OCI-LY3 (cell line): ENCODE measurements at regions not wholly inside any gene's neighbourhood (a gene's known extent, or its start where the extent isn't known, plus 50 kb on each side); places are given as distances from the start of the nearest gene placed in this dataset.

Experiments used
- EZH2phosphoT487 ChIP-seq: fragments of 200-600 bp; shearing (Covaris generic); IDR thresholded peaks from 2 replicates; pipeline ENCODE4 v1.6.1; 2018; ENCODE audit warnings: antibody characterized with exemption, mixed run types, low read depth
- TF ChIP-seq, protein P1 (sequence below): fragments of 200-600, 300-600 bp; sonication (generic); IDR thresholded peaks from 2 replicates; pipeline ENCODE4 v1.5.1; 2014; ENCODE audit warnings: antibody characterized with exemption, low read length, low read depth

- TF ChIP-seq, protein P1, sequence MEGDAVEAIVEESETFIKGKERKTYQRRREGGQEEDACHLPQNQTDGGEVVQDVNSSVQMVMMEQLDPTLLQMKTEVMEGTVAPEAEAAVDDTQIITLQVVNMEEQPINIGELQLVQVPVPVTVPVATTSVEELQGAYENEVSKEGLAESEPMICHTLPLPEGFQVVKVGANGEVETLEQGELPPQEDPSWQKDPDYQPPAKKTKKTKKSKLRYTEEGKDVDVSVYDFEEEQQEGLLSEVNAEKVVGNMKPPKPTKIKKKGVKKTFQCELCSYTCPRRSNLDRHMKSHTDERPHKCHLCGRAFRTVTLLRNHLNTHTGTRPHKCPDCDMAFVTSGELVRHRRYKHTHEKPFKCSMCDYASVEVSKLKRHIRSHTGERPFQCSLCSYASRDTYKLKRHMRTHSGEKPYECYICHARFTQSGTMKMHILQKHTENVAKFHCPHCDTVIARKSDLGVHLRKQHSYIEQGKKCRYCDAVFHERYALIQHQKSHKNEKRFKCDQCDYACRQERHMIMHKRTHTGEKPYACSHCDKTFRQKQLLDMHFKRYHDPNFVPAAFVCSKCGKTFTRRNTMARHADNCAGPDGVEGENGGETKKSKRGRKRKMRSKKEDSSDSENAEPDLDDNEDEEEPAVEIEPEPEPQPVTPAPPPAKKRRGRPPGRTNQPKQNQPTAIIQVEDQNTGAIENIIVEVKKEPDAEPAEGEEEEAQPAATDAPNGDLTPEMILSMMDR, result no peak
- no peak for TF ChIP-seq EZH2phosphoT487
These were observed 72.3 kb upstream of the EEA1 start for GRCh38 chr12:93001407-93001806.
